ENCODE measurements at regions not wholly inside any gene's neighbourhood (a gene's known extent, or its start where the extent isn't known, plus 50 kb on each side); places are given as distances from the start of the nearest gene placed in this dataset.

- Histone ChIP-seq H2AFZ (ENCODE audit: low read depth, low read length) (no peak overlapping the region), H4K20me1 (ENCODE audit: insufficient read depth) (no peaks in the 10 kb centered on the region), H3K9ac (ENCODE audit: low read length) (no peak overlapping the region), H3K27ac (ENCODE audit: low read length) (no peak overlapping the region), H3K36me3 (ENCODE audit: insufficient read depth, low read length) (no peaks in the 10 kb centered on the region), H3K27me3 (ENCODE audit: insufficient read depth, low read depth, low read length) (no peaks in the 10 kb centered on the region), H3F3A (ENCODE audit: insufficient read depth, low read length, poor library complexity, severe bottlenecking) (no peaks in the 10 kb centered on the region), H3K9me2 (ENCODE audit: insufficient read depth, low read length) (no peaks in the 10 kb centered on the region), H3K4me3 (ENCODE audit: low read length) (no peak overlapping the region), H3K9me3 (ENCODE audit: low read length) (no peaks in the 10 kb centered on the region), H3K79me2 (replicated peaks; ENCODE audit: insufficient read depth, low read length) (no peaks in the 10 kb centered on the region), H3K4me2 (ENCODE audit: low read length) (no peak overlapping the region)
- TF ChIP-seq EP300 (conservative IDR thresholded peaks at IDR 0.05; ENCODE audit: poor library complexity, severe bottlenecking) (no peak), POLR2AphosphoS5 (IDR thresholded peaks at IDR 0.05) (no peak)
These were observed 87.9 kb upstream of the ETAA1 start for GRCh38 chr2:67309281-67309680.

GRCh38 chr2:67311536-67311935, 85.6 kb upstream of the ETAA1 start:
- no peaks in the 10 kb centered on the region for H3K9me2 ChIP-seq (ENCODE audit: insufficient read depth, low read length)
- no peaks in the 10 kb centered on the region for H3K36me3 ChIP-seq (ENCODE audit: insufficient read depth, low read length)
- no peak overlapping the region for H3K4me2 ChIP-seq (ENCODE audit: low read length)
- H3K27me3 ChIP-seq (ENCODE audit: insufficient read depth, low read depth, low read length): no peaks in the 10 kb centered on the region
- TF ChIP-seq TAF1 (IDR thresholded peaks at IDR 0.05; ENCODE audit: low read depth) (no peak), SMC3 (conservative IDR thresholded peaks at IDR 0.05; ENCODE audit: poor library complexity) (no peak), EZH2 (IDR thresholded peaks at IDR 0.05; ENCODE audit: borderline replicate concordance, insufficient read depth, low read length, poor library complexity, severe bottlenecking) (no peak), MXI1 (conservative IDR thresholded peaks at IDR 0.05; ENCODE audit: poor library complexity, severe bottlenecking) (no peak), EP300 (conservative IDR thresholded peaks at IDR 0.05; ENCODE audit: poor library complexity, severe bottlenecking) (no peak), CTCF (IDR thresholded peaks at IDR 0.05; ENCODE audit: poor library complexity, severe bottlenecking) (no peak), REST (IDR thresholded peaks at IDR 0.05; ENCODE audit: borderline replicate concordance) (no peak), POLR2AphosphoS5 (IDR thresholded peaks at IDR 0.05) (no peak)
- H3K79me2 ChIP-seq (replicated peaks; ENCODE audit: insufficient read depth, low read length): no peaks in the 10 kb centered on the region
- H3K9me3 ChIP-seq (ENCODE audit: low read length): no peaks in the 10 kb centered on the region
- no peaks in the 10 kb centered on the region for H3F3A ChIP-seq (ENCODE audit: insufficient read depth, low read length, poor library complexity, severe bottlenecking)
- H2AFZ ChIP-seq (ENCODE audit: low read depth, low read length): no peak overlapping the region
- no peak overlapping the region for H3K27ac ChIP-seq (ENCODE audit: low read length)
- H4K20me1 ChIP-seq (ENCODE audit: insufficient read depth): no peaks in the 10 kb centered on the region
- no peak overlapping the region for H3K9ac ChIP-seq (ENCODE audit: low read length)
- no peak overlapping the region for H3K4me3 ChIP-seq (ENCODE audit: low read length)

GRCh38 chr2:67312871-67313270, 84.3 kb upstream of the ETAA1 start:
- no peaks in the 10 kb centered on the region for H3K9me3 ChIP-seq (ENCODE audit: low read length)
- no peaks in the 10 kb centered on the region for H3K27me3 ChIP-seq (ENCODE audit: insufficient read depth, low read depth, low read length)
- H3K4me2 ChIP-seq (ENCODE audit: low read length): no peak overlapping the region
- no peaks in the 10 kb centered on the region for H3K36me3 ChIP-seq (ENCODE audit: insufficient read depth, low read length)
- no peaks in the 10 kb centered on the region for H3K9me2 ChIP-seq (ENCODE audit: insufficient read depth, low read length)
- H3K27ac ChIP-seq (ENCODE audit: low read length): no peak overlapping the region
- H3K79me2 ChIP-seq (replicated peaks; ENCODE audit: insufficient read depth, low read length): no peaks in the 10 kb centered on the region
- no peaks in the 10 kb centered on the region for H3F3A ChIP-seq (ENCODE audit: insufficient read depth, low read length, poor library complexity, severe bottlenecking)
- no peak overlapping the region for H3K9ac ChIP-seq (ENCODE audit: low read length)
- no peak overlapping the region for H2AFZ ChIP-seq (ENCODE audit: low read depth, low read length)
- H4K20me1 ChIP-seq (ENCODE audit: insufficient read depth): no peaks in the 10 kb centered on the region
- TF ChIP-seq RAD21 (conservative IDR thresholded peaks at IDR 0.05) (no peak), REST (IDR thresholded peaks at IDR 0.05; ENCODE audit: borderline replicate concordance) (no peak), TAF1 (IDR thresholded peaks at IDR 0.05; ENCODE audit: low read depth) (no peak), EP300 (conservative IDR thresholded peaks at IDR 0.05; ENCODE audit: poor library complexity, severe bottlenecking) (no peak), EZH2 (IDR thresholded peaks at IDR 0.05; ENCODE audit: borderline replicate concordance, insufficient read depth, low read length, poor library complexity, severe bottlenecking) (no peak), MXI1 (conservative IDR thresholded peaks at IDR 0.05; ENCODE audit: poor library complexity, severe bottlenecking) (no peak)
- peak overlapping the region; percentile 18 for H3K4me3 ChIP-seq (ENCODE audit: low read length)
